ENCODE measurements at regions not wholly inside any gene's neighbourhood (a gene's known extent, or its start where the extent isn't known, plus 50 kb on each side); places are given as distances from the start of the nearest gene placed in this dataset.

DNA sequence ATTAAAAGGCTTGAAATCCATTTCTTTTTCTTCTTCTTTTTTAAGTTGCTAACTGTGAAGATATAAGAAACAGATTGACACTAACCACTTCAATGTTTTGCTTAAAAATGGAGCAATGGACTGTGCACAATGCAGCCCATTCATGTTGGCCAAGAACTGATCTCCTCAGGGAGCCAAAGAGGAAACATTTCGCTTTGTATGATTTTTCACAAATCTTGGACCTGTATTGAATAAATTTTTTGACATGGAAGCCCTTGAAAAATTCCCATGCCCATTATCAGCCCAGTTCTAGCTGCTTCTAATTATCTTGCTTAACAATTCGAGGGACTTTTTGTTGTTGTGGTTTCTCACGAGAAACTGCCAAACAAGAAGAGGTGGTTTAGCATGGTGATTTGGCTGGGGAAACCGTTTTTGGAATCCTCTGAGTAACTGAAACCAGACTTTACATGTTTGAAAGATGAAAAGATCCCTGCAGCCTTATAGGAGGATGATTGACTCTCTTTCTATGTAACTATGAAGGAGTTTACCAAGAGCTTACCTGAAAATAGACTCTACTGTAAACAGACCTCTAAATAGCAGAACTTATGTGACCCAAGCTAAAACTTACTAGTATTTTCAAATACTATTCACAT lies 1389.4 kb upstream of the GOT2 start:
- TF ChIP-seq CTCF (IDR thresholded peaks at IDR 0.05; ENCODE audit: low read depth, low read length, missing input control) (no peak), RAD21 (IDR thresholded peaks at IDR 0.05) (no peak), JUND (IDR thresholded peaks at IDR 0.05) (no peak), NR2F2 (IDR thresholded peaks at IDR 0.05) (no peak), RXRA (IDR thresholded peaks at IDR 0.05) (no peak), REST (IDR thresholded peaks at IDR 0.05) (no peak), YY1 (IDR thresholded peaks at IDR 0.05) (no peak), TAF1 (conservative IDR thresholded peaks at IDR 0.05) (no peak), EGR1 (IDR thresholded peaks at IDR 0.05; ENCODE audit: low read depth in 2 of 2) (no peak), SP1 (IDR thresholded peaks at IDR 0.05) (no peak), HNF4A (conservative IDR thresholded peaks at IDR 0.05) (no peak), ZBTB33 (IDR thresholded peaks at IDR 0.05) (no peak)
- TF ChIP-seq, protein P1, sequence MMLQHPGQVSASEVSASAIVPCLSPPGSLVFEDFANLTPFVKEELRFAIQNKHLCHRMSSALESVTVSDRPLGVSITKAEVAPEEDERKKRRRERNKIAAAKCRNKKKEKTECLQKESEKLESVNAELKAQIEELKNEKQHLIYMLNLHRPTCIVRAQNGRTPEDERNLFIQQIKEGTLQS (IDR thresholded peaks at IDR 0.05): no peak
- TF ChIP-seq, protein P2, sequence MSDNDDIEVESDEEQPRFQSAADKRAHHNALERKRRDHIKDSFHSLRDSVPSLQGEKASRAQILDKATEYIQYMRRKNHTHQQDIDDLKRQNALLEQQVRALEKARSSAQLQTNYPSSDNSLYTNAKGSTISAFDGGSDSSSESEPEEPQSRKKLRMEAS (IDR thresholded peaks at IDR 0.05): no peak

Data from liver (tissue), 3 donors.